GM19397 (cell line): ENCODE measurements at regions not wholly inside any gene's neighbourhood (a gene's known extent, or its start where the extent isn't known, plus 50 kb on each side); places are given as distances from the start of the nearest gene placed in this dataset.

Experiments used
- ATAC-seq: cut with Tn5 transposase; IDR thresholded peaks from one replicate; pipeline ENCODE4 v1.9.1; 2021; ENCODE audit warnings: mild to moderate bottlenecking, moderate library complexity; ENCODE audit not compliant: unreplicated experiment

- no peak for ATAC-seq
Measured at GRCh38 chr2:207286106-207286505, 120.4 kb upstream of the KLF7 start.

GRCh38 chr2:207288628-207289027 is 122.9 kb upstream of the KLF7 start:
- ATAC-seq, result peak; percentile 56

- ATAC-seq, result no peak
Measured at GRCh38 chr2:207289295-207290018, 123.7 kb upstream of the KLF7 start.

- no peak for ATAC-seq
Measured at GRCh38 chr2:207290833-207291624, 125.3 kb upstream of the KLF7 start.

- ATAC-seq, result no peak
Measured at GRCh38 chr2:207291625-207292252, 126.0 kb upstream of the KLF7 start.

- ATAC-seq, result no peak
Measured at GRCh38 chr2:207296265-207296948, 130.7 kb upstream of the KLF7 start.

GRCh38 chr2:207300817-207301216 is 135.1 kb upstream of the KLF7 start:
- ATAC-seq, result no peak

- no peak for ATAC-seq
Measured at GRCh38 chr2:207304761-207305160, 139.0 kb upstream of the KLF7 start.

GRCh38 chr2:207308519-207309224 is 142.9 kb upstream of the KLF7 start:
- ATAC-seq, result no peak

- ATAC-seq, result peak; percentile 79
Measured at GRCh38 chr2:207311316-207312005, 145.7 kb upstream of the KLF7 start.

GRCh38 chr2:207312006-207312356 is 146.2 kb upstream of the KLF7 start:
- no peak for ATAC-seq

GRCh38 chr2:207313947-207314346 is 148.2 kb upstream of the KLF7 start:
- ATAC-seq, result no peak

- no peak for ATAC-seq
Measured at GRCh38 chr2:207315131-207315530, 149.4 kb upstream of the KLF7 start.

GRCh38 chr2:207316484-207316883 is 150.7 kb upstream of the KLF7 start:
- ATAC-seq, result no peak

- no peak for ATAC-seq
Measured at GRCh38 chr2:207316906-207317305, 151.2 kb upstream of the KLF7 start.

GRCh38 chr2:207317378-207317984 is 151.7 kb upstream of the KLF7 start:
- no peak for ATAC-seq

GRCh38 chr2:207318181-207318628 is 152.5 kb upstream of the KLF7 start:
- no peak for ATAC-seq

GRCh38 chr2:207319316-207319715 is 153.6 kb upstream of the KLF7 start:
- ATAC-seq, result no peak

GRCh38 chr2:207320381-207321159 is 154.8 kb upstream of the KLF7 start:
- no peak for ATAC-seq
